ENCODE measurements at regions not wholly inside any gene's neighbourhood (a gene's known extent, or its start where the extent isn't known, plus 50 kb on each side); places are given as distances from the start of the nearest gene placed in this dataset.
"Not testable (repeated sequence)": the region's sequence is repeated elsewhere in the genome, so short reads cannot be mapped to it uniquely, and the experiment has no call there.

DNA sequence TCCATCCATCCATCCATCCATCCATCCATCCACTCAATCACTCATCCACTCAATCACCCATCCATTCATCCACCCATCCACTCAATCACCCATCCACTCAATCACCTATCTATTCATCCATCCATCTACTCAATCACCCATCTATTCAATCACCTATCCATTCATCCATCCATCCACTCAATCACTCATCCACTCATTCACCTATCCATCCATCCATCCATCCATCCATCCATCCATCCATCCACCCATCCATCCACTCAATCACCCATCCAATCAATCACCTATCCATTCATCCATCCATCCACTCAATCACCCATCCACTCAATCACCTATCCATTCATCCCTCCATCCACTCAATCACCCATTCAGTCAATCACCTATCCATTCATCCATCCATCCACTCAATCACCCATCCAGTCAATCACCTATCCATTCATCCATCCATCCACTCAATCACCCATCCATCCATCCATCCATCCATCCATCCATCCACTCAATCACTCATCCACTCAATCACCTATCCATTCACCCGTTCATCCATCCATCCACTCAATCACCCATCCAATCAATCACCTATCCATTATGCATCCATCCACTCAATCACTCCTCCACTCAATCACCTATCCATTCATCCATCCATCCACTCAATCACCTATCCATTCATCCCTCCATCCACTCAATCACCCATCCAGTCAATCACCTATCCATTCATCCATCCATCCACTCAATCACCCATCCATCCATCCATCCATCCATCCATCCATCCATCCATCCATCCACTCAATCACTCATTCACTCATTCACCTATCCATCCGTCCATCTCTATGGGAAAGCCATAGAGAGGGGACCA, 114.7 kb upstream of the ZBTB40 start:
- not testable (repeated sequence) for TF ChIP-seq EZH2 (IDR thresholded peaks at IDR 0.05); POLR2AphosphoS5 (IDR thresholded peaks at IDR 0.05; ENCODE audit: borderline replicate concordance, low read depth, low read length)
